ENCODE measurements at regions not wholly inside any gene's neighbourhood (a gene's known extent, or its start where the extent isn't known, plus 50 kb on each side); places are given as distances from the start of the nearest gene placed in this dataset.

GRCh38 chr21:28256420-28256831 lies 736.3 kb downstream of the LTN1 start:
- TF ChIP-seq CTCF (IDR thresholded peaks at IDR 0.05) (no peak), POLR2A (IDR thresholded peaks at IDR 0.05) (no peak), POLR2AphosphoS5 (IDR thresholded peaks at IDR 0.05) (peak; percentile 34), EP300 (IDR thresholded peaks at IDR 0.05) (no peak)
